ENCODE measurements at regions not wholly inside any gene's neighbourhood (a gene's known extent, or its start where the extent isn't known, plus 50 kb on each side); places are given as distances from the start of the nearest gene placed in this dataset.
A peak's percentile ranks its signal among the peaks of the same experiment; 100 is the strongest.

DNA sequence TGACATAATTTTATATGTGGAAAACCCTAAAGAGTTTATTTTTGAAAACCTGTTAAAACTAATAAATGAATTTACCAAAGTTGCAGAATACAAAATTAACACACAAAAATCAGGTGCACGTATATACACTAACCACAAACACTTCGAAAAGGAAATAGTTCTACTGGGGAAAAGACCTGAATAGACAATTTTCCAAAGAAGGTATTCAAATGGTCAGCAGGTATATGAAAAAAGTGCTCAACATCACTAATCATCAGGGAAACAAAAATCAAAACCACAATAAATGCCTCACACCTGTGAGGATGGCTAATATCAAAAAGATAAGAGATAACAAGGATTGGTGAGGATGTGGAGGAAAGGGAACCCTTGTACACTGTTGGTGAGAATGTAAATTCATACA lies 110.6 kb downstream of the PXDC1 start:
- no peak for DNase-seq

GRCh38 chr6:3638662-3639061 lies 112.9 kb downstream of the PXDC1 start:
- DNase-seq, result no peak

DNA sequence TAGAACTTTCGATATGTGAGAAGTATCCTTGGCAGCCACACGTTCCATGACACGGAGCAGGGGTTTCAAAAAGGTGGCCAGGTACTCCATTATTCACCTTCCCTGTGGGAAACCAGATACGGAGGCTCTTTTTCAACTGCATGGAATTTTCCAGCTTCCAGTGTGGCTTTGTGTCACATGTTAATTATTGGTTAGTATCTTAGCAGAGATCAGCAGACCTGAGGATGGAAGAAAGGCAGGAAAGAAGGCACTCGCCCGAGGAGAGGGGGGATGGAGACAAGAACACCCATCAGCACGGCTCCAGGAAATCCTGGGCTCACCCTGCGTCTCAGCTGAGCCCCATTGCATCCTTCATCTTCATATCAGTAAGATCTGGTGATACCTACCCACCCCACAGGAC lies 115.5 kb downstream of the PXDC1 start:
- no peak for DNase-seq

DNA sequence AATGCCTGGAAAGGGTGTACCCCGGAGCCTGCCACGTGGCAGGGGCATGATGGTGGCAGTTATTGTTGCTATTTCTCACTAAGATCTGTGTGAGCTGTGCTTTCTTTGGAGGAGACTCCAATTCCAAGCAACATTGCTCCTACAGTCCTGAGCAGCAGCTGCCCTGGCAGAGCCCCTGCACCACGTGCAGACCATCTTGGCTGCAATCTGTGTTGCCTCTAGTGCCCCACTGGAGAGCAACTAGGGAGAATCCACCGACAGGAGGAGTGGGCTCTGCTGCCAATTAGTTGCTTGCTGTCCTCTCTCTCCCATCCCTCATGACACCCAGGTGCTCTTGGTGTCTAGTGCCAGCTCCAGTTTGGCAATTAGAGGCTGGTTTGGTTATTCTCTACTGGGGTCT lies 116.0 kb downstream of the PXDC1 start:
- DNase-seq, result no peak

DNA sequence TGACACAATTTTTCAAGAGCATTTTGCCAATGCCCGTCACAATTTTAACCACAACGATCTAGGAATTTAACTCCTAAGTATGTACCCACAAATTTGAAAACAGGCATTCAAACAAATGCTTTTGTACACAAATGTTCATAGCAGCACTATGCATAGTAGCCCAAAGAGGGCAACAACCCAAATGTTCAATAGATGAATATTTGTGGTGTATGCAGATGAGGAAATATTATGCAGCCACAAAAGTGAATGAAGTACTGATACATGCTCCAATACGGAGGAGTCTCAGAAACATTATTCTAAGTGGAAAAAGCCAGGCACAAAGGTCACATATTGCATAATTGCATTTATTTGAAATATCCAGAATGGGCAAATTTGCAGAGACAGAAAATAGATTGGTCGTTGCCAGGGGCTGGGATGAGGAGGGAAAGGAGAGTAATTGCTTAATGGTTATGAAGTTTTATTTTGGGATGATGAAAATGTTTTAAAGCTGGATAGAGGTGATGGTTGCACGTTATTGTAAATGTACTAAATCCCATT lies 117.2 kb downstream of the PXDC1 start:
- no peak for DNase-seq

DNA sequence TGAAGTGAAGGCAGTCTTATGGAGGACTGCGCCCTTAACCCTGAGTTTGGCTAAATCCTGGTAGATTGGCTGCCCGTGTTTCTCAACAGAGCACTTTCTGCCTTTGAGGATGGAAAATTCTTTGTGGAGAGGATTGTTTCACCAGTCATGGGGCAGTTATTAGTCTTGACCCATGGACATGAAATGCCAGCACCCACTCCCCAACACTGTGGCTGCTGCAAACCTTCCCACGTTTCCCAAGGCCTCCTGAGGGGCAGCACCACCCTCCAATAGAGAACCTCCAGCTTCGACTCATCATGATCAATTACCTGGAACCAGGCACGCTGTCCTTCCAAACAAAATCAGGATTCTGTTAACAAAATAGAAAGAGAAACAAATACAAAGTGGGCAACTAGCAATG lies 117.8 kb downstream of the PXDC1 start:
- DNase-seq, result no peak

GRCh38 chr6:3631877-3632276 lies 119.6 kb downstream of the PXDC1 start:
- DNase-seq, result no peak

DNA sequence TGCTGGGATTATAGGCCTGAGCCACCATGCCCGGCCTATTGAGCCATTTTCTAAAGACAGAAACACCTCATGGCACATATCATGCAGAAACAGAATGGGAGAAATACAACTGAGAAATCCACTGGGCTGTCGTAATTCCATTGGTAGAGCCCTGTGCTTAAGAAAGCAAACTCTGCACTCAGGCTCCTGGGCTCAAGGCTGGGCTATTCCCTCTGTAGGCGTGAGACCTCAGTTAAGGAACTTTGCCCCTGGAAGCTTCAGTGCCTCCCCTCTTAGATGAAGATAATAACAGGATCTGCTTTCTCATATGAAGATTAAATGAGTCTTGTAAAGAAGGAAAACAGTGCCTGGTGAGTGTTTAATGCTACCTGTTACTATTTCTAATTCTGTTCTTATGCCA lies 120.3 kb downstream of the PXDC1 start:
- no peak for DNase-seq

GRCh38 chr6:3630258-3630835 lies 121.2 kb downstream of the PXDC1 start:
- no peak for DNase-seq

DNA sequence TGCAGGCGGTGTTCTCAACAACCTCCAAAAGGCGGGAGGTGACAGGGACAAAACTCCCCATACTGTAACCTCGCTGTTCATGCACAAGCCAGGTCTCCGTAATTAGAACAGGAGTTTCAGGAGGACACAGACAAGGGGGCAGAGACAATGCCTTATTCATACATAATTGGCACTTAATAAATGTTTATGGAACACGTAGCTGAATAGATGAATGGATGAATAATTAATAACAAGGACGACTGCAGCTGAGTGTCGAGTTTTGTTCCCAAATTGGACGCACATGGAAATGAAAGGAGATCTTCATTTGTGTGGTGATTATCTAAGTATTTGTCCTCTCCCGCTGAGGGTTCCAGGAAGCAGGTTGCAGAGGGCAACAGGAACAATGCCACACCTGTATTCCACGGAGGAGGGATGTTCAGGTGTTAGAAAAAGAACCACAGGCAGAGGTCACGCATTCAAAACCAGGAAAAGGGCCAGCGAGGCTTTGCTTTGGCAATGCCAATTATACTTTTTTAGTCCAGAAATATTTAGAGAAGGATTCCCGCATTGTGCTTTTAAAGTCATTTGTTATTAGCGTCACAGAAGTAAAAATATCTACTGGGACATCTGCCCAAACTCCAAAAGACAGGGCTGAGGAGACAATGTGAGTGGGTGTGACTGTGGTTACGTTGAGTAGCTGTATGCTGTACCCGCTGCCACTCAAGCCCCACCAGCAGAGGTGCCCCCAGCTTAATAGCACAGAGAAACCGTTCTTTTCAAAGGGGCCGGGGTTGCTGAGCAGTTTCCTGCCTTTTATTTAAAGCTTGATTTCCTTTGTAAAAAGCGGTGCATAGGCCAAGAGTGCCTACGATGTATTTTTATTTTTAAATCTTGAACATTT lies 123.3 kb downstream of the PXDC1 start:
- DNase-seq, result peak; percentile 65 to 83

DNA sequence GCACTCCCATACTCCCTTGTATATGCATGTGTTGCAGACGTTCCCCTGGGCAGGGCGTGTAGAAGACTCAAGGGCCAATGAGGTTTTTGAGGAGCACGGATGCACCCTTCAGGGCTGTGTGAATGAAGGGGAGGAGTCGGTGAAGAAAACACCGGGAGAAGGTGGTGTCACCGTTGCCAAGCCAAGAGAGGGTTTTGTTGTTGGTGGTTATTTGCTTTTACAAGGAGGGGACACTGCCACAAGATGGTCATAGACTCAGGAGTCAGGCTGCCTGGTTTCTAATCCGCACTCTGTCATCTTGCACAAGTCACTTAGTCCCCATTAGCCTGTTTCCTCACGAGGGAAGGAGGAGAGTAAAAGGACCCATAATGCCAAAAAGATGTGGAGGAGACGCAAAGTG lies 124.0 kb downstream of the PXDC1 start:
- DNase-seq, result peak in 1 of 2 experiments; percentile 45

DNA sequence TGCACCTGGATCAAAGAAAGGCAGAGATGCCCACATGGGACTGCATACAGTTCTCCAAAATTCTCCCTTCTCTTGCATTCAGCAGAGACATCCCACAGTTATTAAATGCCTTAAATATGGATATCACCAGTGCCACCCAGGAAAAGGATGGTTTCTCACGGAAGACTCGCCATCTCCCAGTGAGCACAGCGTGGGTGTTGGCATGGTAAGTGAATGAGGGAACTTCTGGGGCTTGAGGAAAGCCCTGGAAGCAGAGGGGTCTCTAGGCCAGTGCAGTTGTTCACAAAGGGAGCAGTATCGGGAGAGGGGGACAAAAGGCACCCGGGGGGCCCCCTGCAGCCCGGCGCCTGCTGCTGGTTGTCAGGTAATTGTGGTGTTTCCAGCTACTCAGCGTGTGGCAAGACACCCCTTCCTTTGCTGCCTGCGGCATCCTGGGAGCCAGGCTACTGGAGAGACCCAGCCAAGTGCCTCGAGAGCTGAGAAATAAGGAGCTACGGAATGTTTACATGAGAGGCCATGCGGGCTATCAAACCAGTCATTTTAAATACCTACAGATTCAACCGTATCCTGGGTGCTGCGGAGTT lies 125.4 kb downstream of the PXDC1 start:
- DNase-seq, result no peak

DNA sequence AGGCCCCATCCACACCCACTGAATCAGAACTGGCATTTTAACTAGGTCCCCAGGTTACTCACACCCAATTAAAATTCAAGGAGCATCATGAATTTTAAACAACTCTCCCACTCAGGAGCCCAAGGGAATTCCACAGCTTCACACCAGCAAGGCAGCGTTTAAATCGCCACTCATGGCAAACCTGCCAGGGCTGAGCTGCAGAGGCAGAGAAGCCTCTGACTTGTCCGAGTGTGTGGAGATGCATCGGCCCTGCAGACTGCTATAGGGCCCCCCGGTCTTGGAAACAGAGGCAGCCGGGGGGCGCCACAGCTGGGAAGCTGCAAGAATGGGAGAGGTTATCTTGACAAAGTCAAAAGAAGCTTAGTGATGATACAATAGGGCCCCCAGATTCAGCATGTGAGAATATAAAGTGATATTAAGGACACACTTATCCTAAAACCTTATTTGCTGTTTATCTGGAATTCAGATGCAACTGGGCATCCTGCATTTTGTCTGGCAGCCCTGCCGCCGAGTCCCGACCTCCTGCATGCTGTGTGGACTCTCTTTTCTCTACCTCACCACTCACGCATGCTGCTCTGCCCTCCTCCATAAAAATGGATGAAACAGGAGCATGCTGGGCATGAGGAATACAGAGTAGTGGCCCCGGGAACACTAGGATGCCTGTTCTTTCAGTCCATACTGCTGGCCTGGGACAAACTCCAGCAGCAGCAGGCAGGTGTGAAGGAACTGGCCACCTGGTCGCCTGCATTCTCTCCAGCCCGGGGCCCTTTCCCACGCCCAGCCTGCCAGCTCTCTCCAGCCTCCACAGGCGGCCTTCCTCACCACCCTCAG lies 126.1 kb downstream of the PXDC1 start:
- DNase-seq, result peak in 1 of 2 experiments; percentile 14

GRCh38 chr6:3624250-3625136 lies 127.0 kb downstream of the PXDC1 start:
- no peak for DNase-seq

- no peak for DNase-seq
Observed at GRCh38 chr6:3623451-3624249, 127.9 kb downstream of the PXDC1 start.

DNA sequence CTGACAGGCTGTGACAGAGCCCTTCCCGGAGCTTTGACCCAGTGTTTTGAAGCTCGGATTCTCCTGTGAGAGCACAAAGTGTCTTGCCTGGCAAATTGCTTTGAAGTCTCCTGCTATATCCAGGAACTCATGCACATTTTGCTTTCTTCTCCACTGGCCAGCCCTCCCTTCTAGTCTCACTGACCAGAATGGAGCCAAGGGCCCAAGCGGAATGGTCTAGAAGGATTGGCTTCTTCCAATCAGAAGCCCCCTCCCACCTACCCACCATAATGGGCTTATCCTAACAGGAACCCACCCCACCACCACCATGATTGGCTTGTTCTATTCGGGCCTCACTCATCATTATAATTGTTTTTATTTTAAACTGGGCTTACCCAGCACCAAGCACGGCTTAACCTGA lies 130.1 kb downstream of the PXDC1 start:
- no peak for DNase-seq

DNA sequence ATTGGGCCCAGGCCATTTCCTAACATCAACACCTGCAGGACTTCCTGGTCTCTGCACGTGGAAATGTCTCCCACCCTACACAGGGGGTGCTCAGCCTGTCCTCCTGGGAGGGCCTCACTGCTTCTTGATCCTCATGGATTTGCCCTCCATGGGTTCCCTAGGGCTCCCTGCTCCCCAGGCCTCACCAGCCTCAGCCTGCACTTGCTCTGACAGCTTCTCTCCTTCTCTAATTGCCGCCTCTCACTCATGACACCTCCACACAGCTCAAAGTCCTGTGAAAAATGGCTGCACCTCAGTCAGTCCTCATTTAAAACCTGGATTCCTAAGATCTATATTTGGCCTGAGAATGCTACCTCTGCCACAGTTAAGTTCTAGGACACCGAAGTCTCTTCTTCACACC lies 130.6 kb downstream of the PXDC1 start:
- no peak for DNase-seq

- no peak for DNase-seq
Observed at GRCh38 chr6:3620389-3620788, 131.1 kb downstream of the PXDC1 start.

GRCh38 chr6:3619800-3620199 lies 131.7 kb downstream of the PXDC1 start:
- DNase-seq, result no peak

DNA sequence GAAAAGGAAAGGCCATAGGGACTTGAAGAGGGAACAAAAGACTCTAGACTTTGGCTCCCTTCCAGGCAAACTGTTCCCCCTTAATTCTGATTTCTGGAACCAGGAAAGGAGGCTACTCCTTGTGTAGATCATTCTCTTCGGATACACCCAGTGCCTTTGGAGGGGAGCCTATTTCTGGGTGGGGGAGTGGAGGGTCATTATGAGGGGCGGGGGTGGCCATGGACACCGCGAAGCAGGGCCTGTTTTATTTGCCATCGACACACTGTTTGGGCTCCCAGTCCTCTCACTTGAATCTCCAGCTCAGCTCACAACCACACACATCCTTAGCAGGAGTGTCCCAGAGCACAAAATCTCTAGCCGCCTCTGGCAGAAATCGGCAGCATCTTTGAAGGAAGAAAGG lies 132.3 kb downstream of the PXDC1 start:
- no peak for DNase-seq

DNA sequence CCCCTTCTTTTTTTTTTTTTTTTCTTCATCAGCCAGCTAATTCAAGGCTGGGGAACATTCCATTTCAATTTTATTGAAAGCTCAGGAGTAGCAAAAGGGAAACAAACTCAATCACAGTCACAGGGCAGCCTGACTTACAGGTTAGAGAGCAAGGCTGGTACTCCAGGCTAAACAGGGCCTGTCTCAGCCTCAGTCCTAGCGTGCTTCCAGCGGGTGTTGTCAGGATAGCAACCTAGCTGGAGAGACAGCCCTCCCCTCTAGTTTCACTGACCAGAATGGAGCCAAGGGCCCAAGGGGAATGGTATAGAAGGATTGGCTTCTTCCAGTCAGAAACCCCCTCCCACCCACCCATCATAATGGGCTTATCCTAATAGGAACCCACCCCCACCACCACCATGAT lies 132.9 kb downstream of the PXDC1 start:
- no peak for DNase-seq

Measured in NCI-H2081 (cell line).